Fibroblast of lung (primary cell): ENCODE measurements at regions not wholly inside any gene's neighbourhood (a gene's known extent, or its start where the extent isn't known, plus 50 kb on each side); places are given as distances from the start of the nearest gene placed in this dataset.

Experiments used
- CTCF ChIP-seq, 2 donors: IDR thresholded peaks in 1 of 2; conservative IDR thresholded peaks in 1 of 2; 1 replicate in 1 of 2; 2 replicates in 1 of 2; pipeline ENCODE4 v1.5.1; 2011 to 2012; ENCODE audit warnings: low read length in 2 of 2, control low read depth in 1 of 2, inconsistent platforms in 1 of 2, low read depth in 1 of 2, mild to moderate bottlenecking in 1 of 2
- EZH2 ChIP-seq: IDR thresholded peaks from 2 replicates; pipeline ENCODE4 v1.5.1; 2012; ENCODE audit warnings: low read length, control low read depth, mild to moderate bottlenecking; ENCODE audit errors: missing control alignments

GRCh38 chr3:3726549-3726948, 72.7 kb upstream of the LRRN1 start:
- TF ChIP-seq CTCF (conservative IDR thresholded peaks at IDR 0.05 in 1 of 2, IDR thresholded peaks at IDR 0.05 in 1 of 2; ENCODE audit: low read depth in 1 of 2, low read length in 2 of 2), result no peak
- no peak for TF ChIP-seq EZH2
